IPS-18c (cell line): ENCODE measurements at regions not wholly inside any gene's neighbourhood (a gene's known extent, or its start where the extent isn't known, plus 50 kb on each side); places are given as distances from the start of the nearest gene placed in this dataset.

ENCODE experiments used
- H3K4me3 ChIP-seq: 2 replicates; pipeline ENCODE4 v1.7.0; 2013; ENCODE audit warnings: low read depth, mild to moderate bottlenecking, low read length, moderate library complexity; ENCODE audit not compliant: insufficient read depth
- H3K9me3 ChIP-seq: one replicate; pipeline ENCODE4 v1.6.1; 2013; ENCODE audit warnings: mild to moderate bottlenecking, low read length, moderate library complexity; ENCODE audit not compliant: control insufficient read depth, insufficient read depth

DNA sequence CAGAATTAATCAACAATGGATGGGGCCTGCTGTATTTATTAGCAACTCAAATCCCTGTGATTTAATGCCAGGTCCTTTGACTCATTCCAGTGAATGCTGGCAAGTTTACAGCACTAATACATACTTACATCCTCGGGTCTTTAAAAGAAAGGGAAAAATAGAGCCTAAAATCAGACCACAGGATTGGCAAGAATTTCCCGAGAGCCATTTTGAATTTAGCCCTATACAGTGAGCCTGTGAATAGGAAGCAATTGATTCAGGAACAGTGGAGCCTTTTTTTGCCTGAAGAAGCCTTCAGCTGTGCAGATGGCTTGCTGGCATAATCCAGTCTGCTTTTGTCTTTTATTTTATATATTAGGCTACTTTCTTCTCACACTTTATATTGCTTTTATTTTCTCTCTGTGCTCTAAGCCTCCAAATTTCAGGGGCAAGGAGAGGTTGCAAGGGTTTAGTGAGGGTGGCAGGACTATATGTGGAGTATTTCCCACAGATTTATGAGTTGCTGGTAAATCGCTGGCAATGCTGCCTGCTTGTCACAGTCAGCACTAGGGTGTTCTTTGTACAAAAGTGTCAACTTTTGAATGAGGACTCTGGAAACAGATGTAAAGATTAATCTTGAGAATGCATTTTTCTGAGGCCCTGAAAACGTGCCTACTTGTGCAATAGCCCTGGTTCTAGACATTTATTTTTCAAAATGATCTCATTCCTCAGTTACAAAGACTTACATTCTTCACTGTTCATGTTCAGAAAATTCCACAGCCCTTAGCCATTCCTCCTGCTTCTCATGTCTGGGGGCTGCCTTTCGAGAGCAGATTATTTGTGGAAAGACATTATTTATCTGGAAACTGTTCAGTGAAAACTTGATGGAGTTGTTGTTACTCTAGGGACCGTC, 303.5 kb downstream of the SPRY1 start:
- no peaks in the 10 kb centered on the region for H3K9me3 ChIP-seq
- no peak overlapping the region for H3K4me3 ChIP-seq

DNA sequence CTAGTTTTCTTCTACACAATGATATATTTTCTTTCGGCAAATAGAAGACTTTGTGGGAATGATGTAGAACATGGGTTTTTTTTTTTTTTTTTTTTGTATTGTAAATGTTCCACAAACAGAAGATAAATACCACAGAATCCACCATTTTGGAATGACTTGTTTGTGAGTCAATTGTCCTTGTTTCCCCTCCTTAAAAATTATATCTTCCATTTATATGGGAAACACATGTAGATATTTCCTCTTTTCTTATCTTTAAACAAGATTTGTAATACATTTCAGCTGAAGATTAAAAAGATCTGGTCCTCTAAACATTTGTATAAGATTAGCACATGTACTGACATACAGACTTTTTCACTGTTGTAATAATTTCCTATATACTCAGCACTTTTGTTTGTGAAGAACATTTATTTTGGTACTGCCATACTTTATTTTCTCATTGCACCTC, 304.6 kb downstream of the SPRY1 start:
- no peak overlapping the region for H3K4me3 ChIP-seq
- no peaks in the 10 kb centered on the region for H3K9me3 ChIP-seq

- no peak overlapping the region for H3K4me3 ChIP-seq
- H3K9me3 ChIP-seq: peaks cover 4% of the 10 kb centered on the region
Observed at GRCh38 chr4:123705419-123705818, 308.8 kb downstream of the SPRY1 start.

DNA sequence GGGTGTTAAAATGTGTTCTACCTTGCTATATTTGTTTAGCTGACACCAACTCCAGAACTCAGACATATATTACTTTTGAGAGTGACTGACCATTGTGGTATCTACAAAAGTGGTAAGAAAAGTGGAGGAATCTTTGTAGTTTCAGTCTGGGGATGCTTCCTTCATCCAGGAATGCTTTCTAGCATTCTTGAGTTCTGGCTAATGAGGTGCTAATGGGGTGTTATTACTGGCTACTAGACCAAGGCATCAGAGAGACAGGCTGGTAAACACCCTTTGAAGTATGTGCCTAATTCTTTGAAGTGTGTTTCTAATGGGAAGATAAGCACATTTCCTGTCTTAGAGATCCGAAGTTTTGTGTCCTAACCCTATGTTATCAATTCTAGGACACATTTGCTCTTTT, 310.4 kb downstream of the SPRY1 start:
- H3K4me3 ChIP-seq: no peak overlapping the region
- H3K9me3 ChIP-seq: peaks cover 4% of the 10 kb centered on the region

DNA sequence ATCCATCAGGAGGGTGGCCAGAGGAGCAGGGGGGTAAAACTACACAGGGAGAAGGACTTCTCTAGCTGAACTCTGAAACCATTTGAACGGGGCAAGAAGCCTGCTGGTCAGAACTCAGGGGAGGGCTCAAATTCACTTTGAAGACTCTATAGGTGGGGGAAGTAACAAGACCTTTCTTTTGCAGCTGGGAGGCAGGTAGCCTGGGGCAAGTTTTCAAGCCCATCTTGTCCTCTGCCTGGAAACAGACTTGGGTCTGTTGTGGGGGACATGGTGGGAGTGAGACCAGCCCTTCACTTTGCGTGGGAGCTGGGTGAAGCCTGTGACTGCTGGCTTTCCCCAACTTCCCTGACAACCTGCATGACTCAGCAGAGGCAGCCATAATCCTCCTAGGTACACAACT, 312.3 kb downstream of the SPRY1 start:
- no peak overlapping the region for H3K4me3 ChIP-seq
- H3K9me3 ChIP-seq: peaks cover 4% of the 10 kb centered on the region

DNA sequence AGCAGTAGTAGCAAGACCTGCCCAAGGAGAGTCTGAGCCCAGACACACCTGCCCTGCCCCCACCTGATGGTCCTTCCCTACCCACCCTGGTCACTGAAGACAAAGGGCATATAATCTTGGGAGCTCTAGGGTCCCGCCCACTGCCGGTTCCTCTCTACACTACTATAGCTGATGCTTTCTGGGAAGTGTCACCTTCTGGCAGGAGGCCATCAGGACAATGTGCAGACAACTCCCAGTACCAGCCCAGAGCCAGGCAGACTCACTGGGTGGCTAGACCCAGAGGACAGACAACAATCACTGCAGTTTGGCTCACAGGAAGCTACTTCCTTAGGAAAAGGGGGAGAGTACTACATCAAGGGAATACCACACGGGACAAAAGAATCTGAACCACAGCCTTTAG, 312.7 kb downstream of the SPRY1 start:
- H3K4me3 ChIP-seq: no peak overlapping the region
- peaks cover 4% of the 10 kb centered on the region for H3K9me3 ChIP-seq

DNA sequence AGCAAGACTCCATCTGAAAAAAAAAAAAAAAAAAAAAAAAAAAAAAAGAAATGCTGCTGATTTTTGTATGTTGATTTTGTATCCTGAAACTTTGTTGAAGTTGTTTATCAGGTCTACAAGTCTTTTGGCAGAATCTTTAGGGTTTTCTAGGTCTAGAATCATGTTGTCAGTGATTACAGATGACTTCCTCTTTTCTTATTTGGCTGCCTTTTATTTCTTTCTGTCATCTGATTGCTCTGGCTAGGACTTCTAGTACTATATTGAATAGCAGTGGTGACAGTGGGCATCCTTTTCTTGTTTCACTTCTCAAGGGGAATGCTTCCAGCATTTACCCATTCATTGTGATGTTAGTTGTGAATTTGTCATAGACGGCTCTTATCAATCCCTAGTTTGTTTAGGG, 334.4 kb downstream of the SPRY1 start:
- Histone ChIP-seq H3K4me3 (no peak overlapping the region), H3K9me3 (no peaks in the 10 kb centered on the region)

- Histone ChIP-seq H3K4me3 (no peak overlapping the region), H3K9me3 (no peaks in the 10 kb centered on the region)
Observed at GRCh38 chr4:123737156-123737555, 340.6 kb downstream of the SPRY1 start.

DNA sequence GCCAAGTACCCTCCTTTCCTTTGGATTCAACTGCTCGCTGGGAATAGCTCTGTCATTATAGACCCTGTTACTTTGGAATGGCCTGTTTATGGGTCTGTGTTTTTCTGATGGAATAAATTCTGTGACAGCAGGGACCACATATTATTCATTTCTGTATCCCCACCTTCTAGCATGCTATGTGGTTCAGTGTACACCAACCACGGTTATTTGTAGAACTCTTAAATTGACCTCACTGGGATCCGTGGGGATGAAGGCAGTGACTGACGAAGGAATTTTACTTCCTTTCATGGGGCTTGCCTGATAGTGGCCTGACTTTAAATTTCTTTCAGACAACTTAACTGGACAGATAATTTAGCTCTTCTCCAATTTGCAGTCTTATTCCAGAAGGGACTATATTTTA, 343.2 kb downstream of the SPRY1 start:
- Histone ChIP-seq H3K9me3 (no peaks in the 10 kb centered on the region), H3K4me3 (no peak overlapping the region)

DNA sequence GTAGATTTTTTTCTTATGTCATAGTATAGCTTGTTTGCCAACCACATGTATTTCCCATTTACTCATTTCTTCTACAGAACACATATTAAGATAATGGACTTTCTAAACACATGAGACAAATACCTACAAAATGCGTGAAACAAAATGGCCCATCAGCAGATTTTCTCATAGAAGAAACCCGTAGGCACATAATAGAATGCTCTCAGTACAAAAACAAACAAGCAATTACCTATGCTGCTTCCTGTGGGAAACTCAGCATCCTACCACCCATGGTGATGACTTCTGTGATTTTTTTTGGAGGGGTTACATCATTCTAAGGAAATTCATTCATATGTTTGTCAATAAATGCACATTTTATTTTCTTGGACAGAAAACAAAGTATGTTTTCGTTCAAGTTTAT, 343.6 kb downstream of the SPRY1 start:
- Histone ChIP-seq H3K4me3 (no peak overlapping the region), H3K9me3 (no peaks in the 10 kb centered on the region)

- no peaks in the 10 kb centered on the region for H3K9me3 ChIP-seq
- no peak overlapping the region for H3K4me3 ChIP-seq
Observed at GRCh38 chr4:123741906-123742305, 345.3 kb downstream of the SPRY1 start.

- H3K9me3 ChIP-seq: no peaks in the 10 kb centered on the region
- no peak overlapping the region for H3K4me3 ChIP-seq
Observed at GRCh38 chr4:123743848-123744247, 347.3 kb downstream of the SPRY1 start.

DNA sequence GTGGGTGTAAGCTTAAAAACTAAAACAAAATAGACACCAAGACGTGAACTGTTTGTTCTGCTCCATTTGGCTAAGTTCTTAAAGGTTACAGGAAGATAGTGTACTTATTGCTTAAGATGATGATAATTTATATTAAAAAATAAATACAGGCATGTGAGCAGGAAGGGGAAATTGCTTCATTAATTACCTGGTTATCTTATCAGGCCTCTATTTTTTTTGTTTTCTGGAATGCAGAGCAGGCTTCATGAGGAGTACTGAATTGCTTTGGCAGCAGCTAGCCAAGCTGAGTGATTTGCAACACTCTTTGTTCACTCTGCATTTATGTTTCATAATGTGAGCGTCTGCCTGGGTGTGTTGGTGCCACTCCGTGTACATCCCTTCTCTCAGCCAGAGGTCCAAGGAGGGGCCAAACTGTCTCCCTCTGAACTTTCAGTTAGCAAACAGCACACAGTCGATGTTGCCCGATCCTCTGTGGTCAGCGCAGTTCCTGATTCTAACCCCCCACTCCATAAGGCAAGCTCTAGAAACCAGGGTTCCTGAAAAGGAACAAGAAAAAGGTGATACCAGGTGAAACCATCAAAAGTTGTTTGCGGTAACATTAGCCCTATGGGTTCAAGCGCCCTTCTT, 348.2 kb downstream of the SPRY1 start:
- H3K4me3 ChIP-seq: no peak overlapping the region
- no peaks in the 10 kb centered on the region for H3K9me3 ChIP-seq

DNA sequence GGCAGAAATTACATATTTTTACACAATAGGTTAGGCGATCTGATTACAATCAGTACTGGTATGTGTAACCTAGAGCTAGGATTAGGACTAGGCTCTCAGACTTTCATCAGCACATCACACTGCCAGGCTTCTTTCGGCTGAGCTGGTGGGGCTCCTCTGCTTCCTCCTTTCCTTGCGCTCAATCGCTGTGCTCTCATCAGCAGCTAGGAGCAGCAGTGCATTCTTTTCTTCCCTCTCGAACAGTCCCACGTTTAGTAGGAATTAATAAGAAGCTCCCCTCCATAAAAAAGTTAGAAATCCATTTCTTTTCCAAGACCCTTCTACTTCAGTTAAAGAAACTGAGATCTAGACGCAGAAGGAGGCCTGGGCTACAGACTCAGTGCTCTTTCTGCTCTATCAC, 350.4 kb downstream of the SPRY1 start:
- H3K9me3 ChIP-seq: no peaks in the 10 kb centered on the region
- no peak overlapping the region for H3K4me3 ChIP-seq

DNA sequence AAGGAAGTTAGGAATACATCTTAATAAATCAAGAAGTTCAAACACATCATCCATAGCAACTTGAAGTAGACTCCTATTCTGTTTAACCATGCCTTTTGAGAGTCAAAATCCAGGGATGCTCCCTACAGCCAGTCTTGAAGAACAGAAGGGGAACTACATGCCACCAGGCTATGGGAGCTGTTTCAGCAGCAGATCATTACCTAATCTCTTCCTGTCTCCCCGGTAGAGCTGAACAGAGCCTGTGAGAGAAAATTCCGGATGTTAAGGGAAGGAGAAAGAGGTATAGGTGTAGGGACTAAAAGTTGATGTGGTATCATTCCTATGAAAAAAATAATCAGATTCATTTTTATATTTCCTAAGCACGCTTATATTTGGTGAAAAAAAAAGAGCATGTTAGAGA, 352.2 kb downstream of the SPRY1 start:
- Histone ChIP-seq H3K9me3 (no peaks in the 10 kb centered on the region), H3K4me3 (no peak overlapping the region)

DNA sequence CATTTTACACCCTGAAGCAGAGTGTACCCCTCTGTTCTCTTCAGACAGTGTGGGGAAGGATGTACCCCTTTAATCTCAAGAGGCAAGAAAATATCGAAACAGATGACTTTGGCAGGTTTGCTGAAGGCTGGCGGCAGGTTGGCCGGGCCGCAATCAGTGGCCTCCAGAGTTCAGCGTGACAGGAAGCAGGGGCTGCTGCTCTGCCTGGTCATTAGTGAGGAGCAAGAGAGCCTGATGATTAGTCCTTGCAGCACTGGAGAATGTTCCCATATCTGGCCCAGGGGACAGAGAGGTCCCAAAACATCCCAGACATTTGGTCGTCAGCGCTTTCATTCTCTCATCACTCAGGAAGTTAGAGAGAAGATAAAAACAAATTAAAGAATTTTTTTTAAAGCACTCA, 352.8 kb downstream of the SPRY1 start:
- Histone ChIP-seq H3K9me3 (no peaks in the 10 kb centered on the region), H3K4me3 (no peak overlapping the region)

GRCh38 chr4:123750044-123750443, 353.4 kb downstream of the SPRY1 start:
- Histone ChIP-seq H3K4me3 (no peak overlapping the region), H3K9me3 (no peaks in the 10 kb centered on the region)

DNA sequence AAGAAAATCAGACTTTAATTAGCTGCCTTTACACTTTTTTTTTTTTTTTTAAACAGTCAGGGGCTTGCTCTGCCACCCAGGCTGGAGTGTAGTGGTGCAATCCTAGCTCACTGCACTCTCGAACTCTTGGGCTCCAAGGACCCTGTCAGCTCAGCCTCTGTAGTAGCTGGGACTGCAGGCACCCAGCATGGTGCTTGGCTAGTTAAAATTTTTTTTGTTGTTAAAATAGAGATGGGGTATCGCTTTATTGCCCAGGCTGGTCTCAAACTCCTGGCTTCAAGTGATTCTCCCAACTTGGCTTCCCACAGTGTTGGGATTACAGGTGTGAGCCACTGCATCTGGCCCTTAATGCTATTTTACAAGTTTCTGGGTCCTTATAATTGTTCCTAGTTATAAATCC, 359.1 kb downstream of the SPRY1 start:
- H3K9me3 ChIP-seq: no peaks in the 10 kb centered on the region
- no peak overlapping the region for H3K4me3 ChIP-seq
